ENCODE measurements at regions not wholly inside any gene's neighbourhood (a gene's known extent, or its start where the extent isn't known, plus 50 kb on each side); places are given as distances from the start of the nearest gene placed in this dataset.

- H3K36me3 ChIP-seq (ENCODE audit: control insufficient read depth, insufficient read depth, low read length): no peaks in the 10 kb centered on the region
Measured at GRCh38 chr3:40766396-40766795, 241.6 kb downstream of the ZNF621 start.

GRCh38 chr3:40768046-40768445 lies 243.3 kb downstream of the ZNF621 start:
- no peaks in the 10 kb centered on the region for H3K36me3 ChIP-seq (ENCODE audit: control insufficient read depth, insufficient read depth, low read length)
- H3K4me2 ChIP-seq (ENCODE audit: extremely low read depth, insufficient read depth, low read length): no peak overlapping the region
- no peaks in the 10 kb centered on the region for H3K4me1 ChIP-seq (ENCODE audit: control insufficient read depth, extremely low read depth, insufficient read depth, low read length)
- no peak overlapping the region for H2AFZ ChIP-seq (ENCODE audit: low read length)
- H3K9me3 ChIP-seq (ENCODE audit: control insufficient read depth, insufficient read depth, low read depth, low read length): no peaks in the 10 kb centered on the region
- H3K27me3 ChIP-seq (ENCODE audit: control insufficient read depth, insufficient read depth, low read length): no peaks in the 10 kb centered on the region
- no peaks in the 10 kb centered on the region for H4K20me1 ChIP-seq (ENCODE audit: control insufficient read depth, extremely low read depth, insufficient read depth, low read length)
- H3K27ac ChIP-seq (ENCODE audit: insufficient read depth, low read length): no peak overlapping the region
- no peak overlapping the region for H3K4me3 ChIP-seq (replicated peaks in 1 of 4; ENCODE audit: control extremely low read depth in 1 of 4, insufficient read depth in 1 of 4, low read depth in 3 of 4, low read length in 4 of 4)
- DNase-seq (ENCODE audit: low read depth in 2 of 2): no peak
- no peaks in the 10 kb centered on the region for H3K79me2 ChIP-seq (ENCODE audit: control insufficient read depth, insufficient read depth, low read length)
- H3K9ac ChIP-seq (ENCODE audit: insufficient read depth, low read length): no peak overlapping the region
- TF ChIP-seq EZH2 (IDR thresholded peaks at IDR 0.05; ENCODE audit: low read length, missing control alignments): no peak
- no peak for TF ChIP-seq CTCF (conservative IDR thresholded peaks at IDR 0.05 in 1 of 2, IDR thresholded peaks at IDR 0.05 in 1 of 2; ENCODE audit: low read depth in 1 of 2, low read length in 2 of 2)

More at GRCh38 chr3:40766396-40766795, 241.6 kb downstream of the ZNF621 start:
- no peaks in the 10 kb centered on the region for H3K79me2 ChIP-seq (ENCODE audit: control insufficient read depth, insufficient read depth, low read length)
- no peaks in the 10 kb centered on the region for H3K9me3 ChIP-seq (ENCODE audit: control insufficient read depth, insufficient read depth, low read depth, low read length)
- H3K4me3 ChIP-seq (replicated peaks in 1 of 4; ENCODE audit: control extremely low read depth in 1 of 4, insufficient read depth in 1 of 4, low read depth in 3 of 4, low read length in 4 of 4): no peak overlapping the region
- no peak overlapping the region for H3K9ac ChIP-seq (ENCODE audit: insufficient read depth, low read length)
- no peaks in the 10 kb centered on the region for H3K27me3 ChIP-seq (ENCODE audit: control insufficient read depth, insufficient read depth, low read length)
- H3K4me1 ChIP-seq (ENCODE audit: control insufficient read depth, extremely low read depth, insufficient read depth, low read length): no peaks in the 10 kb centered on the region
- no peak overlapping the region for H3K4me2 ChIP-seq (ENCODE audit: extremely low read depth, insufficient read depth, low read length)
- no peaks in the 10 kb centered on the region for H4K20me1 ChIP-seq (ENCODE audit: control insufficient read depth, extremely low read depth, insufficient read depth, low read length)
- H3K27ac ChIP-seq (ENCODE audit: insufficient read depth, low read length): no peak overlapping the region
- H2AFZ ChIP-seq (ENCODE audit: low read length): no peak overlapping the region
- no peak for DNase-seq (ENCODE audit: low read depth in 2 of 2)
- TF ChIP-seq EZH2 (IDR thresholded peaks at IDR 0.05; ENCODE audit: low read length, missing control alignments) (no peak), CTCF (conservative IDR thresholded peaks at IDR 0.05 in 1 of 2, IDR thresholded peaks at IDR 0.05 in 1 of 2; ENCODE audit: low read depth in 1 of 2, low read length in 2 of 2) (no peak)

- no peaks in the 10 kb centered on the region for H3K4me1 ChIP-seq (ENCODE audit: control insufficient read depth, extremely low read depth, insufficient read depth, low read length)
- no peaks in the 10 kb centered on the region for H4K20me1 ChIP-seq (ENCODE audit: control insufficient read depth, extremely low read depth, insufficient read depth, low read length)
- H3K79me2 ChIP-seq (ENCODE audit: control insufficient read depth, insufficient read depth, low read length): no peaks in the 10 kb centered on the region
- H2AFZ ChIP-seq (ENCODE audit: low read length): no peak overlapping the region
- H3K4me3 ChIP-seq (replicated peaks in 1 of 4; ENCODE audit: control extremely low read depth in 1 of 4, insufficient read depth in 1 of 4, low read depth in 3 of 4, low read length in 4 of 4): no peak overlapping the region
- no peaks in the 10 kb centered on the region for H3K9me3 ChIP-seq (ENCODE audit: control insufficient read depth, insufficient read depth, low read depth, low read length)
- TF ChIP-seq CTCF (conservative IDR thresholded peaks at IDR 0.05 in 1 of 2, IDR thresholded peaks at IDR 0.05 in 1 of 2; ENCODE audit: low read depth in 1 of 2, low read length in 2 of 2) (no peak), EZH2 (IDR thresholded peaks at IDR 0.05; ENCODE audit: low read length, missing control alignments) (no peak)
- H3K27ac ChIP-seq (ENCODE audit: insufficient read depth, low read length): no peak overlapping the region
- no peak overlapping the region for H3K9ac ChIP-seq (ENCODE audit: insufficient read depth, low read length)
- no peaks in the 10 kb centered on the region for H3K27me3 ChIP-seq (ENCODE audit: control insufficient read depth, insufficient read depth, low read length)
- DNase-seq (ENCODE audit: low read depth in 2 of 2): no peak
- H3K36me3 ChIP-seq (ENCODE audit: control insufficient read depth, insufficient read depth, low read length): no peaks in the 10 kb centered on the region
- H3K4me2 ChIP-seq (ENCODE audit: extremely low read depth, insufficient read depth, low read length): no peak overlapping the region
Measured at GRCh38 chr3:40768536-40768935, 243.8 kb downstream of the ZNF621 start.

All from fibroblast of lung (primary cell).